Endothelial cell (in vitro differentiated cells): ENCODE measurements at regions not wholly inside any gene's neighbourhood (a gene's known extent, or its start where the extent isn't known, plus 50 kb on each side); places are given as distances from the start of the nearest gene placed in this dataset.
A peak's percentile ranks its signal among the peaks of the same experiment; 100 is the strongest.

ENCODE experiments used
- DNase-seq: peaks from one replicate; pipeline ENCODE4 v3.0.0; 2021; ENCODE audit warnings: low spot score
- H3K27ac Mint-ChIP-seq: one replicate; pipeline ENCODE4 v1.8.0; 2021; ENCODE audit warnings: mixed read lengths, inconsistent platforms; ENCODE audit not compliant: unreplicated experiment
- H3K27me3 Mint-ChIP-seq: one replicate; pipeline ENCODE4 v1.8.0; 2021; ENCODE audit warnings: mild to moderate bottlenecking, moderate library complexity, mixed read lengths, inconsistent platforms; ENCODE audit not compliant: unreplicated experiment
- H3K36me3 Mint-ChIP-seq: one replicate; pipeline ENCODE4 v1.8.0; 2021; ENCODE audit warnings: mild to moderate bottlenecking, low read depth, mixed read lengths, inconsistent platforms; ENCODE audit not compliant: unreplicated experiment
- H3K4me1 Mint-ChIP-seq: one replicate; pipeline ENCODE4 v1.8.0; 2021; ENCODE audit warnings: mild to moderate bottlenecking, mixed read lengths, inconsistent platforms; ENCODE audit not compliant: unreplicated experiment
- H3K4me3 Mint-ChIP-seq: one replicate; pipeline ENCODE4 v1.8.0; 2021; ENCODE audit warnings: mild to moderate bottlenecking, mixed read lengths, inconsistent platforms; ENCODE audit not compliant: unreplicated experiment
- H3K9me3 Mint-ChIP-seq: one replicate; pipeline ENCODE4 v1.8.0; 2021; ENCODE audit warnings: mixed read lengths, inconsistent platforms; ENCODE audit not compliant: unreplicated experiment
- TF ChIP-seq, protein P1 (sequence below): fragments of 200-600 bp; sonication (generic); IDR thresholded peaks from one replicate; pipeline ENCODE4 v1.5.0; 2021; ENCODE audit warnings: antibody characterized with exemption; ENCODE audit not compliant: unreplicated experiment

DNA sequence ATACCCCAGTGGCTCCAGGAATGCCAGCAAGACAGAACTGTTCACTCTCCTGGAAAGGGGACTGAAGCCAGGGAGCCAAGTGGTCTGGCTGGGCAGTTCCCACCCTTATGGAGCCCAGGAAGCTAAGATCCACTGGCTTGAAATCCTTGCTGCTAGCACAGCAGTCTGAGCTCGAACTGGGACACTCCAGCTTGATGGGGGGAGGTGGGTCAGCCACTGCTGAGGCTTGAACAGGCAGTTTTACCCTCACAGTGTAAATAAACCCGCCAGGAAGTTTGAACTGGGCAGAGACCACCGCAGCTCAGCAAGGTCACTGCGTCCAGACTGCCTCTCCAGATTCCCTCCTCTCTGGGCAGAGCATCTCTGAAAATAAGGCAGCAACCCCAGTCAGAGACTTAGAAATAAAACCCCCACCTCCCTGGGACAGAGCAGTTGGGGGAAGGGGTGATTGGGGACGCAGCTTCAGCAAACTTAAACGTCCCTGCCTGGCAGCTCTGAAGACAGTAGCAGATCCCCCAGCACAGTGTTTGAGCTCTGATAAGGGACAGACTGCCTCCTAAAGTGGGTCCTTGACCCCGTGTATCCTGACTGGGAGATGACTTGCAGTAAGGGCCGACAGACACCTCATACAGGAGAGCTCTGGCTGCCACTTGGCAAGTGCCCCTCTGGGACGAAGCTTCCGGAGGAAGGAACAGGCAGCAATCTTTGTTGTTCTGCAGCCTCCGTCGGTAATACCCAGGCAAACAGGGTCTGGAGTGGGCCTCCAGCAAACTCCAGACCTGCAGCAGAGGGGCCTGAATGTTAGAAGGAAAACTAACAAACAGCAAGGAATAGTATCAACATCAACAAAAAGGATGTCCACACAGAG lies 568.4 kb downstream of the PLA2G4A start:
- H3K4me1 Mint-ChIP-seq, result no peaks in the 10 kb centered on the region
- no peak overlapping the region for H3K27ac Mint-ChIP-seq
- H3K4me3 Mint-ChIP-seq, result no peak overlapping the region
- DNase-seq, result no peak
- peaks cover 2% of the 10 kb centered on the region for H3K27me3 Mint-ChIP-seq
- H3K9me3 Mint-ChIP-seq, result no peaks in the 10 kb centered on the region
- TF ChIP-seq, protein P1, sequence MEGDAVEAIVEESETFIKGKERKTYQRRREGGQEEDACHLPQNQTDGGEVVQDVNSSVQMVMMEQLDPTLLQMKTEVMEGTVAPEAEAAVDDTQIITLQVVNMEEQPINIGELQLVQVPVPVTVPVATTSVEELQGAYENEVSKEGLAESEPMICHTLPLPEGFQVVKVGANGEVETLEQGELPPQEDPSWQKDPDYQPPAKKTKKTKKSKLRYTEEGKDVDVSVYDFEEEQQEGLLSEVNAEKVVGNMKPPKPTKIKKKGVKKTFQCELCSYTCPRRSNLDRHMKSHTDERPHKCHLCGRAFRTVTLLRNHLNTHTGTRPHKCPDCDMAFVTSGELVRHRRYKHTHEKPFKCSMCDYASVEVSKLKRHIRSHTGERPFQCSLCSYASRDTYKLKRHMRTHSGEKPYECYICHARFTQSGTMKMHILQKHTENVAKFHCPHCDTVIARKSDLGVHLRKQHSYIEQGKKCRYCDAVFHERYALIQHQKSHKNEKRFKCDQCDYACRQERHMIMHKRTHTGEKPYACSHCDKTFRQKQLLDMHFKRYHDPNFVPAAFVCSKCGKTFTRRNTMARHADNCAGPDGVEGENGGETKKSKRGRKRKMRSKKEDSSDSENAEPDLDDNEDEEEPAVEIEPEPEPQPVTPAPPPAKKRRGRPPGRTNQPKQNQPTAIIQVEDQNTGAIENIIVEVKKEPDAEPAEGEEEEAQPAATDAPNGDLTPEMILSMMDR, result no peak
- H3K36me3 Mint-ChIP-seq, result no peaks in the 10 kb centered on the region

DNA sequence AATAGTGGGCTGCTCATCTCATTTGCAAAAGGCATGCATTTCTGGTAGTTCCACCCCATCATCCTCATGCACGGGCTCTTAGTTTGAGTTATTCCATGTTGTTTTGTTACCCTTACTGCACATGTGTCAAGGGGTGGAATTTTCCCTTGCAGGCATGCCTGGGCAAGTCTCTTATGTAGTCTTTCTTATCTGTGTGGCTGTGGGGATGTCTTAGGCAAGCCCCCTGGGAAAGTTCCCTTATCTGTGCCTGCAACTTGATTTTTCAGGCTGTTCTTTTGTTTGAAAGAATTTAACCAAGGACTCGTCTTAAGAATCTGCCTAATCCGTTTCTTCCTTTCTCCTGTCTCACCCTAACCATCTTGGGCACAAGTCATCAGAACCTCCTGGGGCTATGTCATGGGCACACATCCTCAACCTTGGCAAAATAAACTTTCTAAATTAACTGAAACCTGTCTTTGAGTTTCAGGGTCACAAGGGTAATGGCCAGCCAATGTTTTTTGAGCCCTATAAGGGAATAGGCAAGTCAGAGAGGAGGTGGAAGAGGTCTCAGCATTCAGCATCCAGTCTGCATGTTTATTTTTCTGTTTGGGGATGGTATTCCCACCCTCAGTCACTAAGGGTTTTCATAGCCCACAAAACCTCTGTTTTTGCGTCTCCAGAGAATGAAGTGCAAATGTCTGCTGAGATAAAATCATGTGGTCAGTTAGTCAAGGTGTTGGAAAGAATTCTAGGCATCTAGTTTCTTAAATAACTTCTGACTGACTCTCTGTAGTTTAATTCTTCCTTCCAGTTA lies 579.7 kb downstream of the PLA2G4A start:
- DNase-seq, result no peak
- Mint-ChIP-seq H3K36me3 (no peaks in the 10 kb centered on the region), H3K4me1 (peaks cover 7% of the 10 kb centered on the region), H3K4me3 (no peak overlapping the region), H3K27ac (peak overlapping the region; percentile 74), H3K9me3 (no peaks in the 10 kb centered on the region), H3K27me3 (peaks cover 2% of the 10 kb centered on the region)
- TF ChIP-seq, protein P1, result no peak

DNA sequence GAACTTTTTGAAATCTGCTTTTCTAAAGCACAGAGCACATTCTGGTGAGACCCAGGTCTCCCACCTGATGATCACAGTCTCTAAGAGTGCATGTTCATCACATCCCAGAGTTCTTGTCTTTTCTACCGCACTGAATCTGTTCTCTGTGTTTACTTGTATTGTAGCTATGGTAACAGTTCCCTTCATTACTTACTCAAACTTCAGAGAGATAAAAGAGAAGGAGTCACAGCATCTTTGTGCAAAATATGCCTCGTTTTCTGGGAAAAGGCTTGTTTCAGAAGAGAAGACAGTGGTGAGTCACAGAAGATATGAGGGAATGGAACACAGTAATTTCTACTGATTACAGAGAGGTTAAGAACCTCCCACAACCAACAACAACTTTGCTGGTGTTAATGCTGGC lies 580.6 kb downstream of the PLA2G4A start:
- no peak overlapping the region for H3K4me3 Mint-ChIP-seq
- H3K4me1 Mint-ChIP-seq, result peaks cover 10% of the 10 kb centered on the region
- H3K27me3 Mint-ChIP-seq, result peaks cover 2% of the 10 kb centered on the region
- TF ChIP-seq, protein P1, result no peak
- H3K36me3 Mint-ChIP-seq, result no peaks in the 10 kb centered on the region
- H3K27ac Mint-ChIP-seq, result peak overlapping the region; percentile 74
- no peaks in the 10 kb centered on the region for H3K9me3 Mint-ChIP-seq
- DNase-seq, result no peak

DNA sequence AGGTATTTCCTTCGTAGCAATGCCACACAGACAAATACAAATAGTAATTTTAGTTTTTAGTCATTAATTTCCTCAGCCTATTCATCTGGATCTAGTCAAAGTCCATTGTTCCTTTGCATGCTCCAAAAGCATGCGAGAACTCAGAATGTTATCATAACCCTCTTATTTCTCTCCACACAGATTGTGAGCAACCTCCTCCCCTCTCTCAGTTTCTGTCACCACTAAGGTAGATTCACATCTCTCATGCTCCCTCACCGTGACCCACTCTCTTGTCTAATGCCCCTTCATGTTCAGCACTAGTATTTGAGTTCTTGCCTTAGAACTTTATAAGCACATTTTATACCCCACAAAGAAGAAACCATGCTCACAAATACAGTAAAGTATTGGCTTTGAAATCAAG lies 582.4 kb downstream of the PLA2G4A start:
- H3K4me3 Mint-ChIP-seq, result no peak overlapping the region
- H3K27me3 Mint-ChIP-seq, result peaks cover 2% of the 10 kb centered on the region
- H3K27ac Mint-ChIP-seq, result no peak overlapping the region
- no peak for DNase-seq
- TF ChIP-seq, protein P1, result no peak
- peaks cover 10% of the 10 kb centered on the region for H3K4me1 Mint-ChIP-seq
- no peaks in the 10 kb centered on the region for H3K36me3 Mint-ChIP-seq
- no peaks in the 10 kb centered on the region for H3K9me3 Mint-ChIP-seq
